ENCODE measurements at regions not wholly inside any gene's neighbourhood (a gene's known extent, or its start where the extent isn't known, plus 50 kb on each side); places are given as distances from the start of the nearest gene placed in this dataset.

GRCh38 chr14:89600950-89601826 lies 184.2 kb upstream of the FOXN3 start:
- DNase-seq (ENCODE audit: low read depth), result no peak

- no peak for DNase-seq (ENCODE audit: low read depth)
Observed at GRCh38 chr14:89600029-89600428, 183.0 kb upstream of the FOXN3 start.

GRCh38 chr14:89598548-89599186 lies 181.6 kb upstream of the FOXN3 start:
- DNase-seq (ENCODE audit: low read depth), result no peak

- no peak for DNase-seq (ENCODE audit: low read depth)
Observed at GRCh38 chr14:89592961-89593360, 175.9 kb upstream of the FOXN3 start.

GRCh38 chr14:89589400-89590118 lies 172.5 kb upstream of the FOXN3 start:
- DNase-seq (ENCODE audit: low read depth), result no peak

DNA sequence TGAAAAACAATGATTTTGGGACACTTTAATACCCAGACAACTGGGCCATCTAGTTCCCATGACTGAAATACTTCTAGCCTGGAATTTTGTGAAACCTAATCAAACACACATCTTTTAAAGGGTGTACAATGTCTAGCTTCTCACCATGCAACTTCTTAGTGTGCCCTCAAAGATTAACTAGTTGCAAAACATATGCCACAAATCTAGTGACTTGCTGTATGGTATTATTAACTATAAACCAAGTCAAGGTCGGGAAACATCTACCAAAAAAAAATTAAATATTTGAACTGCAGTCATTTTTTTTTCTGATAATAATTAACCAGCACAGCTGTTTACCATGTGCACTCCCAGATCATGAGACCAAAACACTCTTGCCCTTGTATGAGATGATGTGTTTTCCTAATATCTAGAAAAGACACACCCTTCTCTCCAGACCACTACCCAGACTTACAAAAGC lies 171.8 kb upstream of the FOXN3 start:
- DNase-seq (ENCODE audit: low read depth), result no peak

GRCh38 chr14:89588016-89588415 lies 171.0 kb upstream of the FOXN3 start:
- DNase-seq (ENCODE audit: low read depth), result no peak

DNA sequence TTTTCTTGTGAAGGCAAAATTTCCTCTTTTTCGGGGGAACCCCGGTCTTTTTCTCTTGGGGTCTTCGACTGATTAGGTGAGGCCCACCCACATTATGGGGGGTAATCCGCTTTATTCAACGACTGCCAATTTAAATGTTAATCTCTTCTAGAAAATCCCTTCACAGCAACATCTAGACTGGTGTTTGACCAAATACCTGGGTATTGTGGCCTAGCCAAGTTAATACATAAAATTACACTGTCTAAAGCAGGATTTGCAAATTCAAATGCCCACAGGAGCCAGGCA lies 170.0 kb upstream of the FOXN3 start:
- no peak for DNase-seq (ENCODE audit: low read depth)

DNA sequence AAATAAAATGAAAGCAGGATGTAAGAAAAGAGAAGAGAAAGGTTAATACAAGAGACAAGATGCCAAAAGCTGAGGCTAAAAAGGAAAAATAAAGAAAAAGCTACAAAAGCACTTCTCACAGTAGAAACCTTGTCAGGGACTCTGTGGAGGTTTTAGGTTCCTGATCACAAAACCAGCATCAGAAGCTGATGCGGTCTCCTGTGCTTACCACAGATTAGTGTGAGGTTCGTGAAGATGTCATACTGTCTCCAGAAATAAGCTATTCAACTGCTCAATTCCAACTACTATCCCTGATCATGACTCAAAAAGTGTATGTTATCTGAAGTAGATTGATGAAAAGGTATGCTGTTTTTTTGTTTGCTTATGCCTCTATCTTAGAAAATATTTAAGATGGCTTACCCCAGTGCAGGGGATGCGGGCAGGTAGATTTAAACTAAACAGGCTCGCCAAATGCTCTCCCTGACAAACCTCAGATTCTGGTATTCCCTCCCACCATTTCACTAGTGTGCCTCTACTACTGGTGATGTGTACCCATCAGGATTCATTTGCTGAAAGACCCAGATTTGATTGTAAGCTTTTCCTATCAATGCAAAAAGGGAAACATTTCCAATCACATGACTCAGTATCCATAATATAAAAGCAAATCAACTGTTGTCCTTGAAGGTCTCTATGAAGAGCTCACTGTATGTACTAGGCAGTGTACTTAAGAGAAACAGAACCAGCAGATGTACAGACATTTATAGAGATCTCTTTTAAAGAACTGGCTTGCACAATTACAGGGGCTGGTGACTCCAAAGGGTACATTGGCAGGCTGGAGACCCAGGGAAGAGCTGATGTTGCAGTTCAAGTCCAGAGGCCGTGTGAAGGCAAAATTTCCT lies 169.5 kb upstream of the FOXN3 start:
- DNase-seq (ENCODE audit: low read depth), result no peak

GRCh38 chr14:89578156-89578555 lies 161.1 kb upstream of the FOXN3 start:
- DNase-seq (ENCODE audit: low read depth), result no peak

DNA sequence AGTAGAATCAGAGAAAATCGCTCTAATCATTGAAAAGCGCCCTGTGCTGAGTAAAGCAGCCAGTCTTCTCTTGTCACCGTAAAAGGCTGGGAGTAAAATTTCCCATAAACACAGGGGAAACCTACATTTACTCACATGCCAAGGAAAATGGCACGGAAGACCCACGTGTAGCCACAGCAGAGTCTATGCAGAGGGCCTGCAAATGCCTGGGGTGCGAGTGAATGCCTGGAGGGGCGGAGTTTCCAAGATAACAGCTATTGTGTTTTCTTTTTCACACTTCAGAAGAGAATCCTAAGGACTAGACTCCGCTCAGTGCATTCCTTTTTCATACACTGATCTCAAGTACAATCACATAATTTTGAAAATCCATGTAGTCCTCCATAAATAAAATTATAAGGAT lies 159.9 kb upstream of the FOXN3 start:
- DNase-seq (ENCODE audit: low read depth), result no peak

GRCh38 chr14:89576145-89576927 lies 159.3 kb upstream of the FOXN3 start:
- no peak for DNase-seq (ENCODE audit: low read depth)

DNA sequence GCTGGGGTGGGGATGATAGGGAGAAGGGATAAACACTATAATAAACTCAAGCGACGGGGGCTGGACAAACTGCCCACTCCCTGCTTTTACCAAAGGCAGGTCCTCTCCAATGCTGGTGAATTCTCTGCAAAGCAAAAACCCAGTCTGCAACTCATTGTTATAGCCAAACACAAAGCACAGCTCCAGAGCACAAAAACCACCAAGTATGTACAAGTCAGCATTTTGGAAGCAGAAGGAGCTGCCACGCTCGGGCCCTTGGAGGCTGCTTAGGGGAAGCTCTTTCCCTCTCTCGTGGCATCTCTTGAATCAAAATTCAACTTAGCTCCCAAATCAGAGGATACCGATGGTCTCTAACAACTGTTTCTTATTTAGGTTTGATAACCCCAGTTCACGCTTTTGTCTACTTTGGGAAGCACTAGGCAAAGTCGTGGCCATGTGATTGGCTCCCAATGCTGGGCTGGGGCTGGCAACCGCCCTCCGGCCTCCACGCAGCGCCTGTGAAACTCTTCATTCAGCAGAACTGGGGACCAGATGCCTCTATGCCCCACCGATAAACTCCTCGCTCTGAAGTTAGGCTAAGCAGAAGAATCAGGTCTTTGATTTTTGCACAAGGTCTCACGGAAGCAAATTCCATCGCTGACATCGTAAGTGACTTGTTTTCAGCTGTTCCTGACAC lies 158.5 kb upstream of the FOXN3 start:
- DNase-seq (ENCODE audit: low read depth), result no peak

GRCh38 chr14:89574420-89574819 lies 157.4 kb upstream of the FOXN3 start:
- no peak for DNase-seq (ENCODE audit: low read depth)

DNA sequence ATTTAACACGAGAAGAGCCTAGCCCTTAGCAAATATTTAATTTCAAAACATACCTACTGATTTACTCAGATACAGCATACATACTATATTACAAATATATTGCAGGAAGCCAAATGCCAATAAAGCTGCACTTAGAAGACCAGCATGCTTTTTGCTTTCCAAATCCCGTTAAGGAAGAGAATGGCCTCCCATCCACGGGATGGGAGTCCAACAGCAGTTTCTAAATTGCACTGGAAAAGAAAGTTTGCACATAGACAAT lies 156.3 kb upstream of the FOXN3 start:
- DNase-seq (ENCODE audit: low read depth), result no peak

DNA sequence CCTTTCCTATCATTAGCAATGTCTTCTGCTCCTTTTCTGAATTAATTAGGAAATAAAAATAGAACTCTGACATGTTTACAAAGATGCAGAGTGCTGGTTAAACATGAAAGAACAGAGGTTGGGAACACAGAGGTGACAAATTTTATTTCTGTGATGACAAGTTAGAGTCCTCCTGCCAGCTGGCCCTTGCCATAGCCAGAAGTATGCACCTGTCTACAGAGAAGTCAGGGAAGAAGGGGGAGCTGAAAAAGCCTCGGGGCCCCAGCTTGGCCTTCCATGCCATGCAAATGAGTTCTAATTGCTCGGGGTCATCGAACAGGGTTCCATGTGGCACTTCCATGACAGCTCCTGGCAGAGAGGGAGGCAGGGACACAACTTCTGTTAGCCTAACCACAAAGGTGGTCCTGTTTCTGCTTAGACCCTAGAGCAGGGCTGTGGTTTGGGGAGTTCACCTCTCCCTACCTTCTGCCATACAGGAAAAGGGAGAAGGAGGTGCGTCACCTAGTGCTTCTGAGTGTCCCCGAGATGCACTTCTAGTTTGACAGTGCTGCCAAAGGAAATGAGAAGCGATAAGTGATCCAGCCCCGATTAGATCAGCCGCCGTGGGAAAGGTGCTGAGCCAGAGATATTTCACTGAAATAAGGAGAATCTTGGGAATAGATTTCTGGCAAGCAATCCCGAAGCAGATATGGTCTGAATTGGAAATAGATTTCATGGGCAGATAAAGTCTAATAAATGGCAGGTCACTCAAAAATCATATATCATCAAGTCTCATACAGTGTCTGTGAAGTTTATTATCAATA lies 155.8 kb upstream of the FOXN3 start:
- no peak for DNase-seq (ENCODE audit: low read depth)

DNA sequence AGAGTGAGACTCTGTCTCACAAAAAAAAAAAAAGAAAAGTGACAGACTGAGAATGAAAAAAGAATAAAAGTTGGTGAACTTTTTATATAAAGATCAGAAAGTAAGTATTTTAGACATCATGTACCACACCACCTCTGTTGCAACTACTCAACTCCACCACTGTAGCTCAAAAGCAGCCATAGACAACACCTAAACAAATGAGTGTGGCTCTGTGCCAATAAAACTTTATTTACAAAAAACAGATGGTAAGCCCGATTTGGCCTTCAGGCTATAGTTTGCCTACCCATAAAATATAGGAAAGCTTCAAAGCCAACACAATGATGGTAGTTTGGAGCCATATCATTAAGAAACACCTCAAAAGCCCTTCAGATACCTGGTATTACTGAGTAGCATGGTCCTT lies 154.5 kb upstream of the FOXN3 start:
- DNase-seq (ENCODE audit: low read depth), result no peak

- no peak for DNase-seq (ENCODE audit: low read depth)
Observed at GRCh38 chr14:89566644-89567415, 149.8 kb upstream of the FOXN3 start.

- no peak for DNase-seq (ENCODE audit: low read depth)
Observed at GRCh38 chr14:89566180-89566579, 149.1 kb upstream of the FOXN3 start.

All from stimulated activated CD4-positive, alpha-beta T cell treated with anti-CD3 and anti-CD28 coated beads, Interleukin-2, amount 100 ng/mL, for 4 hours (primary cell).